ENCODE measurements at regions not wholly inside any gene's neighbourhood (a gene's known extent, or its start where the extent isn't known, plus 50 kb on each side); places are given as distances from the start of the nearest gene placed in this dataset.

- Histone ChIP-seq H3K23ac (ENCODE audit: low read depth, low read length) (no peak overlapping the region), H3K36me3 (ENCODE audit: control insufficient read depth, insufficient read depth, low read length) (no peaks in the 10 kb centered on the region), H3K4me1 (ENCODE audit: control insufficient read depth, insufficient read depth, low read length) (no peaks in the 10 kb centered on the region), H2BK5ac (ENCODE audit: low read depth, low read length, poor library complexity, severe bottlenecking) (no peak overlapping the region), H2BK15ac (ENCODE audit: low read depth, low read length) (no peak overlapping the region), H3K9me1 (ENCODE audit: insufficient read depth, low read length) (no peaks in the 10 kb centered on the region), H2AK9ac (replicated peaks; ENCODE audit: low read depth, low read length, poor library complexity) (no peak overlapping the region), H3K79me1 (ENCODE audit: low read depth in 1 of 2, low read length in 2 of 2) (no peaks in the 10 kb centered on the region), H3K4ac (ENCODE audit: low read depth, low read length) (no peak overlapping the region), H3K9me3 (ENCODE audit: control insufficient read depth, insufficient read depth, low read length) (no peaks in the 10 kb centered on the region), H3K9ac (ENCODE audit: low read depth, low read length) (no peak overlapping the region), H4K20me1 (ENCODE audit: insufficient read depth, low read length) (no peaks in the 10 kb centered on the region), H4K8ac (ENCODE audit: low read depth in 2 of 2, low read length in 2 of 2) (no peak overlapping the region), H3K27me3 (ENCODE audit: control insufficient read depth, insufficient read depth, low read length) (no peaks in the 10 kb centered on the region), H2BK20ac (ENCODE audit: low read depth, low read length) (no peak overlapping the region), H3K4me3 (ENCODE audit: insufficient read depth, low read depth, low read length) (no peak overlapping the region), H3K18ac (ENCODE audit: low read depth, low read length) (no peak overlapping the region), H4K91ac (ENCODE audit: insufficient read depth, low read depth, low read length) (no peak overlapping the region), H3K27ac (ENCODE audit: insufficient read depth, low read length) (no peak overlapping the region), H4K5ac (ENCODE audit: low read depth, low read length) (no peak overlapping the region), H2AFZ (replicated peaks; ENCODE audit: low read length, poor library complexity) (no peak overlapping the region), H3K56ac (ENCODE audit: extremely low read depth, insufficient read depth, low read length) (no peak overlapping the region), H2BK120ac (ENCODE audit: low read depth, low read length) (no peak overlapping the region), H2AK5ac (ENCODE audit: low read depth, low read length) (no peak overlapping the region), H3K14ac (replicated peaks; ENCODE audit: low read depth, low read length) (no peak overlapping the region), H3K4me2 (ENCODE audit: low read depth, low read length) (no peak overlapping the region)
- no CpG with 5 or more reads among the region's 1 CpG for WGBS, 2 experiments (ENCODE audit: extremely low coverage in 2 of 2, insufficient read length in 1 of 2)
- intact Hi-C loops (cut with micrococcal nuclease) = no loop called here
- TF ChIP-seq NFE2L2 (IDR thresholded peaks at IDR 0.05; ENCODE audit: low read depth, low read length) (no peak), RCOR1 (IDR thresholded peaks at IDR 0.05; ENCODE audit: insufficient replicate concordance, low read length) (no peak), FOS (IDR thresholded peaks at IDR 0.05; ENCODE audit: low read depth, low read length) (no peak), RAD21 (IDR thresholded peaks at IDR 0.05; ENCODE audit: low read length) (no peak), CTCF (conservative IDR thresholded peaks at IDR 0.05; ENCODE audit: low read depth, low read length) (no peak), POLR2A (IDR thresholded peaks at IDR 0.05; ENCODE audit: low read depth, low read length) (no peak), BHLHE40 (IDR thresholded peaks at IDR 0.05; ENCODE audit: low read depth, low read length) (no peak), CEBPB (IDR thresholded peaks at IDR 0.05; ENCODE audit: low read depth, low read length) (no peak), SMC3 (IDR thresholded peaks at IDR 0.05; ENCODE audit: low read depth, low read length) (no peak), MAFK (IDR thresholded peaks at IDR 0.05; ENCODE audit: low read depth, low read length) (no peak), MXI1 (IDR thresholded peaks at IDR 0.05; ENCODE audit: borderline replicate concordance, low read depth, low read length) (no peak), CHD1 (IDR thresholded peaks at IDR 0.05; ENCODE audit: low read depth, low read length) (no peak)
- TF ChIP-seq, protein P1, sequence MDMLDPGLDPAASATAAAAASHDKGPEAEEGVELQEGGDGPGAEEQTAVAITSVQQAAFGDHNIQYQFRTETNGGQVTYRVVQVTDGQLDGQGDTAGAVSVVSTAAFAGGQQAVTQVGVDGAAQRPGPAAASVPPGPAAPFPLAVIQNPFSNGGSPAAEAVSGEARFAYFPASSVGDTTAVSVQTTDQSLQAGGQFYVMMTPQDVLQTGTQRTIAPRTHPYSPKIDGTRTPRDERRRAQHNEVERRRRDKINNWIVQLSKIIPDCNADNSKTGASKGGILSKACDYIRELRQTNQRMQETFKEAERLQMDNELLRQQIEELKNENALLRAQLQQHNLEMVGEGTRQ (IDR thresholded peaks at IDR 0.05; ENCODE audit: low read depth, low read length) = no peak
- TF ChIP-seq, protein P2, sequence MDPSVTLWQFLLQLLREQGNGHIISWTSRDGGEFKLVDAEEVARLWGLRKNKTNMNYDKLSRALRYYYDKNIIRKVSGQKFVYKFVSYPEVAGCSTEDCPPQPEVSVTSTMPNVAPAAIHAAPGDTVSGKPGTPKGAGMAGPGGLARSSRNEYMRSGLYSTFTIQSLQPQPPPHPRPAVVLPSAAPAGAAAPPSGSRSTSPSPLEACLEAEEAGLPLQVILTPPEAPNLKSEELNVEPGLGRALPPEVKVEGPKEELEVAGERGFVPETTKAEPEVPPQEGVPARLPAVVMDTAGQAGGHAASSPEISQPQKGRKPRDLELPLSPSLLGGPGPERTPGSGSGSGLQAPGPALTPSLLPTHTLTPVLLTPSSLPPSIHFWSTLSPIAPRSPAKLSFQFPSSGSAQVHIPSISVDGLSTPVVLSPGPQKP (IDR thresholded peaks at IDR 0.05; ENCODE audit: borderline replicate concordance, low read depth, low read length) = no peak
- dilution Hi-C loops (cut with HindIII; ENCODE audit: low sequenced_read_pairs, unreplicated experiment) = no loop called here
- ChIA-PET POLR2A (ENCODE audit: unreplicated experiment) (no interaction called here), CTCF (no interaction called here)
- BruUV-seq (replicated peaks) = no TSS peak
- no peak for ATAC-seq (ENCODE audit: low read depth)
- no peak for DNase-seq
- in situ Hi-C loops (cut with MboI; ENCODE audit: low sequenced_read_pairs) = no loop called here
Measured at GRCh38 chr12:58189030-58189429, 247.7 kb downstream of the ATP23 start.
